ENCODE measurements at regions not wholly inside any gene's neighbourhood (a gene's known extent, or its start where the extent isn't known, plus 50 kb on each side); places are given as distances from the start of the nearest gene placed in this dataset.
"Not testable (repeated sequence)": the region's sequence is repeated elsewhere in the genome, so short reads cannot be mapped to it uniquely, and the experiment has no call there.

DNA sequence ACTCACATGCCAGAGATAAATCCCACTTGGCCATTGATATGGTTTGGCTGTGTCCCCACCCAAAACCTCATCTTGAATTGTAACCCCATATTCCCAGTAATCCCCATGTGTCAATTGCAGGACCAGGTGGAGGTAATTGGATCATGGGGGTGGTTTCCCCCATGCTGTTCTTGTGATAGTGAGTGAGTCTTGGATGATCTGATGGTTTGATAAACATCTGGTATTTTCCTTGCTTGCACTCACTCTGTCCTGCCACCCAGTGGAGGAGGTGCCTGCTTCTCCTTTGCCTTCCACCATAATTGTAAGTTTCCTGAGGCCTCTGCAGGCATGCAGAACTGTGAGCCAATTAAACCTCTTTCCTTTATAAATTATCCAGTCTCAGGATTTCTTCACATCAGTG, 50.4 kb upstream of the B3GAT2 start:
- not testable (repeated sequence) for DNase-seq (ENCODE audit: low read depth in 3 of 3, low spot score in 2 of 3)

DNA sequence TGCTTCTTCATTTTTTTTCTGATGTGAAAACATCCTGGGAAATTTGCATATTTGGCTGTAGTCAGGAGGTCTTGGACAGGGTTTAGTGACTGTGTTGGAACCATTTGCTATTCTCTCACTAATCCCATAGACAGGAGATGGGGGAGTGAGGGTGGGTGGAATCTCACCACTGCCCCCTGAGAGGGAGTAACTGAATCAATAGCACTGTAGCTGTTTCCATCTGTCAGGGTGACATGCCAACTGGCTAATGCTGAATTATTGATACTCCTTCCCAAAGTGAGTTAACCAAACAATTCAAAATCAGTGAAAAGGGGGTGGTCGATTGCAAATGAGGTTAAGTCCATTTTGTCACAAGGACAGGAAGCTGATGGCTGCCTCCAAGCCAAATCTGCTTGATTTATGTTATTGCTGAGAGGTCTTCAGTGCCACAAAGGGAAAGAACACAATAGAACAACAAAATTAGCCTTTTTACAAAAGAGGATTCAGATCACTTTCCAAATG, 55.1 kb upstream of the B3GAT2 start:
- no peak for DNase-seq (ENCODE audit: low read depth in 3 of 3, low spot score in 2 of 3)

DNA sequence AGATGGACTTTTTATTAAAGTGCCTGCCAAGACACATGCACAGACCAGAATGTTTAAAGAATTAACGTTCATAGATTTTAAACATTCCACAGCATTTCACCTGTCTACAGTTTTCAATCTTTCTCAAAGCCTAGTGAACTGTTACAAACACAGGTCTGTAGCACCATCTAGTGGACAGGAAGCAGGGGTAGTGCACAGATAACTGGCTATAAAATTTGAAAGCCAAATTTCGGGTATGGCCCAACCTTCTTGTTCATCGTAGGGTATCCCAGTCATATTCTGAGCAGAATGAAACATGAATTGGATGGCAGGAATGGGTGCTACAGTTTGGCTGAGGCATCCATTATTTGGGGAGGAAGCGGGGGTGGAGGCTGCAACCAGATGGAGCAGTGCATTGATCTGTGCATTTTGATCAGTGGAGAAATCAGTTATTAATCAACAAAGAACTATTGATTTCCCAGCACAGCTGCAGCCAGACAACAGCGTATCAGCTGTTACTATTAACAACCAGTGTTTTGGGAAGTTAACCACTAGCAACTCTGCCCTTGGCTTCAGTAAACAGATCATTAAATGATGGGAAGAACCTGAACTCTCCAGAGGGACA, 56.1 kb upstream of the B3GAT2 start:
- DNase-seq (ENCODE audit: low read depth in 3 of 3, low spot score in 2 of 3) = peak; percentile 43 to 47 (median 44)

DNA sequence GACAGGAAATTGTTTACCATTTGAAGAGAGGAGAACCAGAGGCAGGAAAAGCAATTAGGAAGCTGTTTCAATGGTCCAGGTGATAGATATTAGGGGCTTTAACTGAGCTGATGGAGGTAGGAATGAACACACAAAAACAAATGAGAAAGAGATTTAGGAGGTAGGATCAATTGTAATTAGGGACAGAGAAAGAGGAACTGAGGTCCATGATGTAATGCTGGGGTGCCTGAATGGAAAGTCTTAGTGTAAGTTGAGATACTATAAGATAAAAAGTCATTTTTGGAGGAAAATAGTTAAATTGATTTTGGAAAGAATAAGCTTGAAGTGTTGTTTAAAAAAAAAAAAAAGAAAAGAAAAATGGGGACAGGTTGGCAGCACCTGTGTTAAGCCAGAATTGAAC, 58.5 kb upstream of the B3GAT2 start:
- DNase-seq (ENCODE audit: low read depth in 3 of 3, low spot score in 2 of 3) = no peak

DNA sequence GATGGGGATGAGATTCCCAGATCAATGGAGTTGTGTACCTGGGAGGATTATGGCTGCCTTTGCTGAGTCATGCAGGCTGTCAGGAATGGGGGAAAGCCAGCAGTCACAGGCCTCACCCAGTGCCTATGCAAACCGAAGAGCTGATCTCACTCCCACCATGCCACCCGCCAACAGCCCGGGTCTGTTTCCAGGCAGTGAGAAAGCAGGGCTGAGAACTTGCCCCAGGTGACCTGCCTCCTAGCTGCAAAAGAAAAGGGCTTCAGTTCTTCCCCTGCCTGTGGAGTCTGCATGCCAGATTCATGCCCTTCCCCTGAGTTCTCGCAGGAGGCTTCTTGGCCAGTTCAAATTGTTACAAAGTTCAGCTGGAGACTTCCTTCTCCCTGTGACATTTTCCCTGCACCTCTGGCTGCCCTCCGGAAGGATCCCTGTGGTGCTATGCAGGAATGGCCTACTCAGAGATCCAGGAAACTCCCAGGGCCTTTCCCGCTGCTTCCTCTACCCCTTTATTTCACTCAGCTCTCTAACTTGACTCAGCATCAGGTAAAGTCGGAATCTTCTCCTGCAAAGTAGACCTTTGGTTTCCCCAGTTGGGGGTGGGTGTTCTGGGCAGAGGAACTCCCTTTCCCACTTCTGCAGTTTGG, 71.5 kb upstream of the B3GAT2 start:
- DNase-seq (ENCODE audit: low read depth in 3 of 3, low spot score in 2 of 3) = no peak

DNA sequence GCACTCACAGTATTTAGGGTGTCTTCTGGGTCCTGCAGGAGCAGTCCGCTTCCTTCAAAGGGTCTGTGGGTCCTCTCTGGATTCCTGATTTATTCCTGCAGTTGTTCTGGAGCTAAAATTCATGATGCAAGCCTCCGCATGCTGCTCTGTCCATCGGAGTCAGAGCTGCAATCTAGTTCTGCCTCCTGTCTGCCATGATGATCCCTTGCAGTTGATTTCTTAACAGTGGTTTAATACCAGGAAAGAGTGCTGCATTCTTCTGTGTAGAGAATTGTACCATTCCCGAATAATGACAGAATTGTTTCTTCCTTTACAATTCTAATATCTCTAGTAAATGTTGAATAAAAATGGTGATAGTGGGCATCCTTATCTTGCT, 72.0 kb upstream of the B3GAT2 start:
- no peak for DNase-seq (ENCODE audit: low read depth in 3 of 3, low spot score in 2 of 3)

DNA sequence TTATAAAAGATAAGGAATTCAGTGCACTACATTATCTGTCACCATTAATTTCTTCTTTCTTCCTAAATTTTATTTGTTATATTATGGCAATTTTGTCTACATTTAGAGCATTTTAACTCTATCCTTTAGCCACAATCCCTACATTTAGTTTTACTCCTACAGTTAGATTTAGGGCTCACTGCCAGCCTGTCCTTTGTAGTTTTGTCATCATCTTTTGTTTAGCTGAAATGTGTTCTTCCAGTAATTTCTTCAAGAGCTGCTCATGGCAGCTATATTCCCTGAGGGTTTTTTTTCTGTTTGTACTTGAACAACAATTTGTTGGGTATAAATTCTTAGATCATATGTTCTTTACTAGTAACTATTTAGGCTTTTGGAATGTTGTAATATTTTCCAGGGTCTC, 72.7 kb upstream of the B3GAT2 start:
- DNase-seq (ENCODE audit: low read depth in 3 of 3, low spot score in 2 of 3) = no peak

DNA sequence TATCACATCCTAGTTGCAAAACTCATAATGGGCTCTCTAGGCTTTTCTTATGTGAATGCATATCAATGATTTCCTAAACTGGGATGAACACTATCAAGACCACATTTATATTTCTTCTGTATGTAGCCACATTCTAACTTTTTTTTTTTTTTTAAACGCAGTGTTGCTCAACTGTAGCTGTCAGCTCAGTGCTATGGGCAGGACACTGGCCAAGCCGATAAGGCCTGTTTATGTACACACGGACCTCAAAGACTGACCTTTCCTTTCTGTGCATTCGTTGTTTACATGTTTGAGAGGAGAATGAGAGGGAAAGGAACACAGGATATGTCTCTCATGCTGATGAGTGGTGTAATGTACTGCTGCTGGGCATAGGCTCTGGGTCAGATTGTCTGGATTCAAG, 75.1 kb upstream of the B3GAT2 start:
- no peak for DNase-seq (ENCODE audit: low read depth in 3 of 3, low spot score in 2 of 3)

DNA sequence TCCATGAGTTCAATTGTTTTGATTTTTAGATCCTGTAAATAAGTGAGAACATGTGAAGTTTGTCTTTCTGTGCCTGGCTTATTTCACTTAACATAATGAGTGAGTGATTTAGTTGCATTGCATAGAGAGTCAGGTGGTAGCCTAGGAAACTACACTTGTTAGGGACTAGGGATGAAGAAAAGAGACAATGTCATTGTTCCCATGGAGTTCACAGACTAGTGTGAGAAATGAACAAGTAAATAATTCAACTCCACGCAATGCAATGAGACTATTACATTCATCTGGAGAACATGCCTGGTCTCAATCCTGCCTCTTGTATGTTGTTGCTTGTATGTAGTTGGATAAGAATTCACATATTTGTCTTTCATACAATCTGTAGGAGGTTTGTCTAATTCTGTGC, 76.3 kb upstream of the B3GAT2 start:
- DNase-seq (ENCODE audit: low read depth in 3 of 3, low spot score in 2 of 3) = no peak

DNA sequence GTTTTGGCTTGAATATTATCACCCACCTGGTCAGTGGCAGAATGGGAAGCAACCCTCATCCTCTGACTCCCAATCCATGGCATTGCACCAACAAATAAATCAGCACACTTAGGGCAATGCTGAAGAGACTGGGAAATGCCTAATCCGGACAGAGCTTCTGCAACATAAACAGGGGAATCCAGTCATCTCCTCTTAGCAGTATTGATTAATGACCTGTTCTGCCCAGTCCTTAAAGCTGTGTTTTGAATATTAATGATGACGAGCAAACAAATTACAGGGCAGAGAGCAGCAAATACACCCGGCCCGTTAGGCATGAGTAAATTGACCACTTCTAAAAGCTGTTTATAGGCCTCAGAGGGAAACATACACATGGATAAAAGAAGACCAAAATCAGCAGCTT, 77.0 kb upstream of the B3GAT2 start:
- DNase-seq (ENCODE audit: low read depth in 3 of 3, low spot score in 2 of 3) = no peak

DNA sequence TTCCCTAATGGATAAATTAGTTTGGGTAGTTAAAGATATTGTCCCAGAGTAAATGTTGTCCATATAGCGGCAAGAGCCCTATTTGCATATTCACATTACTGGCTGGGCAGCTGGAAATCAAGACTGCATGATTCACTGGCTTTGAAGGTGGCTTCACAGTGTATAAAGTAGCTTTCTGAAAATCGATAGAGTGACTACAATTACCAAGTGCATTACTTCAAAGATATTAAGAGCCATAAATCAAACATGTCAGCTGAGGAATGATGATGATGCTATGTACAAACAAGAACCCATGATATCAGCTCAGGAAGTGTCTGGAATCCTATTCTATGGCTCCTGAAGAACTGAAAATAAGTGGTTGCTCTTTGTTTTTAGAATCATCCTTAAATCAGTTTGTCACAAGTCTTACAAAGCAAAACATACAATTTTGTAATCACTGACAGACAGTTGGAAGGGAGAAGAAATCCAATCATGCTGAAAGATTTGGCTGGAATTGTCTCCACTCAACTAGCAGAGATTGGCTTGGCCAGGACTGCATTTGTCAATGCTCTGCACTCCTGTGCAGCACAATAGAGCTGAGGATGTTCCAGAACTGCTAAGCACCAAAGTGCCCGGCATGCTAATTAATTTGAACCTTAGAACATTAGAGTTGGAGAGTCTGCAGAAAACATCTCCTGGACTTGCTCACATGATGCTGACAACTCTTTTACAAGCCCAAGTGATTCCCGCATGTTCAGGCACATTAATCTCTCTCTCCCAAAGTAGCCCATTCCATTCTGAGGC, 77.9 kb upstream of the B3GAT2 start:
- no peak for DNase-seq (ENCODE audit: low read depth in 3 of 3, low spot score in 2 of 3)

DNA sequence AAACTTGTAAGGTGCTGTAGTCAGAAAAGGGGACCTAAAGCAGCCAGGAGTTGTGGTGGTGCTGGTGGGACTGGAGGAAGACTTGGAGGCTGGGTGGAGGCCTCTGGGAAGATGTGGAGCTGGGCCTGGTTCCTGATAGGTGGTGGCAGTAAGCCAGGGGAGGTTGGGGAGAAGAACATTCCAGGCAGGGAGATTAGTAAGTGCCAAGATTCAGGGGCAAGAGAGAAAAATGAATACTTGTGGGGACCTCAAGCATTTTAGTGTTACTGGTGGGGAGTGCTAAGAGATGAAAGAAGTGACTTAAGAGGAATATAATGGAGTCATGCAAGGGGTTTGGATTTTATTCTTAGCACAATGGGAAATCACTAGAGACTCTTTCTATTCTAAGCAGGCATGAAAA, 79.0 kb upstream of the B3GAT2 start:
- DNase-seq (ENCODE audit: low read depth in 3 of 3, low spot score in 2 of 3) = no peak

DNA sequence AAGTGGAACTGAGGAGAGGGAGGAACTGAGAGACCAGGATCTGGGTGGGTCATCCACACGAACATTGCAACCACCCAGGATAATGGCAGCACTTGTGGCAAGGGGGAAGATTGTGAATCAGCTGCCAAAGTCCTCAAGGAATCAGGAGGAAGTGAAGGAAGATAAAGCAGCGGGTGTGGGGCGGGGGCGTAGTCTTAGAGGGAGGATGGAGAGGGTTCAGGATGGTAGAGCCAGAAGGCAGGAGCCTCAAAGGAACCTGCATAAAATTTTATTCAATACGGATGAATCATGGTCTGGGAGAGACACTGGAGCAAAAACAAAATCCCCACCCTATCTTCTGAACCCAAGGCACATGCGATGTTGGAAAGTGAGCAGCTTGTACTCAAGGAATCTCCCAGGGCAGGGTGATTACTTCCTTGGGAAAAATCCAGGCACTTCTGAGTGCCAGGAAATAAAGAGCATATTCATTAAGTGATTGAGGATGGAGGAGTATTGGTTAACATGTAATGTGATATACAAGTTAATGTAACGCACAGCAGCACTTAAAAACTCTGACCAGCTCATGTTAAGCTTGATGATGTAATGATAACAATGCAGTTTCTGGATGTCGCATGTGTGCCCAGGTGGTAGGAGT, 82.0 kb upstream of the B3GAT2 start:
- DNase-seq (ENCODE audit: low read depth in 3 of 3, low spot score in 2 of 3) = peak in 1 of 3 donors; percentile 2

DNA sequence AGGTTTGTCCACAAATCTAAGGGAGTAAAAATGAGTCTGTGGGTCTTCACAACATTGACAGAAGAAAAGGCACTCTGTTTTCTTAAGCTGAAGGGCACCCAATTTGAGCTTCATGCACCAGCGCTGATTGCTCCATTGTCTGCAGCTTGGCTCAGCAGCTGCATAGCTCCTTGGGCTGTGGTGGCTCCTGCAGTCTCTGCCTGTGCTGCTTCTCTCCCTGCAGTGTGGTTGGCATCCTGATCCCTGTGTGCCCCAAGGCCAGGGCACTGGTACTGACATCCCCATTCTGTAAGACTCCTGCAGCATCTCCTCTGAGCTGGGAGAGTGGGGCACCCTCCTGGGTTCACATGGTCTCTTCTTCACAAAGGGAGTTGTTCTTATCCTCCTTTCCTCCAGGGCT, 83.2 kb upstream of the B3GAT2 start:
- DNase-seq (ENCODE audit: low read depth in 3 of 3, low spot score in 2 of 3) = no peak

DNA sequence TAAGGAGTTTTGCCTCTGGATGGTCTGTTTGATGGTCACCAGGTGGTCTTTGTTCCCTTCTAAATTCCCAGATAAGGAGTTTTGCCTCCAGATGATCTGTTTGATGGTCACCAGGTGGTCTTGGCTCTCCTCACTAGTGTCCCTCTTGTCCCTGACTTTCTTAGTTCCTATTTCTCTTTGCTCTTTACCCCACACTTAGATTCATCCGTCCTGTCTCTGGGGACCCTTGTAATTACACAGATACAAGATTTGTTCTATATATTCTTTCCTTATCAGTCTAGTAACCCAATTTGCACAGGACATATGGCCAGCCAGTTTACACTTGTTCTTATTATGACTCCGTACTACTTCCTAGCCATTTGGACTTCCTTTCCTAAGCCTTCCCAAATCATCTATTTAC, 84.0 kb upstream of the B3GAT2 start:
- DNase-seq (ENCODE audit: low read depth in 3 of 3, low spot score in 2 of 3) = no peak

DNA sequence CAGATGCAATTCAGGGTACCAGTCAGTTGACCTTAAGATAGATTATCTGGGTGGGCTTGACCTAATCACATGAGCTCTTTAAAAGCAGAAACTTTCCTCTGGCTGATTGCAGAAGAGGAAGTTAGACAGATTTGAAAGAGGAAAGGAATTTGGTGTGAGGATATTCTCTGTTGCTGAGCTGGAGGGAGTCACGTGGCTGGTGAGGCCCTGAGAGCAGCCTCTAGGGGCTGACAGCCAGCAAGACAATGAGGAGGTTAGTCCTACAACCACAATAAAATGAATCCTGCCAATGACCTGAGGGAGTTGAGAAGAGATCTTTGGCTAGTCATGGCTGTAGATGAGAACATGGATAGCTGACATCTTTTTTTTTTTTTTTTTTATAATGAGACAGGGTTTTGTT, 87.0 kb upstream of the B3GAT2 start:
- DNase-seq (ENCODE audit: low read depth in 3 of 3, low spot score in 2 of 3) = no peak

DNA sequence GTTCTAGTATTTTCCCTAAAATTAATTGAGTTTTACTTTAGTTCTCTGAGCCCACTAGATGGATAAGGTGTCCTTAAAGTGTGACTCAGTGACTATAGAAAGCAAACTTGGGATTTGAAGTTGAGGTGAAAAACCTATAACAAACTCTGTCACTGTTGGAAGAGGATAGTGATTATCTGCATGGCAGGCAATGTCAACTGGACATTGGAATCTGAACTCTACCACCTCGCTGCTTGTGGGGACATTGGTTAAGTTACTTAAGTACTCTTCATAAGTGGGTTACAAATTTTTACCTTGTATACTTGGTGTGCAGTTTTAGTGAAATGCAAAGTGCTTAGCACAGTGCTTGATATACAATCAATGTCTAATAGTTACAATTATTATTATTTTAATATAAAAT, 87.9 kb upstream of the B3GAT2 start:
- DNase-seq (ENCODE audit: low read depth in 3 of 3, low spot score in 2 of 3) = no peak

DNA sequence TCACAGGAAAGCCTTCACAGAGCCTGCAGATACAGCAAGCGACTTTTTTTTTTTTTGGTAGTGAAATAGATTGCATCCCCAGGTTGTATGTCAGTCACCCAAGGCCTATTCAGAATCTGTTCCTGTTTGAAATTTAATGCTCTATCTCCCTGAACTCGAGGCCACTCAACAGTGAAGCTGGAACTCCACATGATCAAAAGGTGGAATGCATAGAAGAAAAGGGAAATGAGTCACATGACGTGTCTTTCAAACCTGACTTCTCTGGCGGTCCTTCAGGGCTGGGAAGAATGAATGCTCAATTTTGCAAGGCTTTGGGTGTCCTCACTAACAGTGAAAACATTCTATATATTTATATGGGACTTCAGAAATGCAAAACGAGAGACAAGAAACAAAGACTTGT, 88.4 kb upstream of the B3GAT2 start:
- DNase-seq (ENCODE audit: low read depth in 3 of 3, low spot score in 2 of 3) = peak in 1 of 3 donors; percentile 12

DNA sequence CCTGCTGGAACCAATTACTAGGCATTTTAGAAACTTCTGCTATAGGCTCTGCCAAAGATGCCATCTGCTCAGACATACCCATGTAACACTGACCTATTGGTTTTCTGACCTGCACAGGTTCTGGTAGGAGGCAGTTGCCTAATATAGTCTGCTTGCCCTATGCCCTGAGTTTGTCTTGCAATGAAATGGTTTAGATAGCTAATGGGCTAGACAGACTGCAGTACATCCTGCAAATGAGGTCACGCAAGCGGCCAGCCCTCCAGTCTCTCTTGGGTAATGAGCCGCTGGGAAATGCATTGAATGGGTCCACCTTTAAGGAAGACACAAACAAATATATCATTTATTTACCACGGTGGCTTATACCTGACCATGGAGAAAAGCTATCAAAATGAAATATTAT, 90.6 kb upstream of the B3GAT2 start:
- no peak for DNase-seq (ENCODE audit: low read depth in 3 of 3, low spot score in 2 of 3)

DNA sequence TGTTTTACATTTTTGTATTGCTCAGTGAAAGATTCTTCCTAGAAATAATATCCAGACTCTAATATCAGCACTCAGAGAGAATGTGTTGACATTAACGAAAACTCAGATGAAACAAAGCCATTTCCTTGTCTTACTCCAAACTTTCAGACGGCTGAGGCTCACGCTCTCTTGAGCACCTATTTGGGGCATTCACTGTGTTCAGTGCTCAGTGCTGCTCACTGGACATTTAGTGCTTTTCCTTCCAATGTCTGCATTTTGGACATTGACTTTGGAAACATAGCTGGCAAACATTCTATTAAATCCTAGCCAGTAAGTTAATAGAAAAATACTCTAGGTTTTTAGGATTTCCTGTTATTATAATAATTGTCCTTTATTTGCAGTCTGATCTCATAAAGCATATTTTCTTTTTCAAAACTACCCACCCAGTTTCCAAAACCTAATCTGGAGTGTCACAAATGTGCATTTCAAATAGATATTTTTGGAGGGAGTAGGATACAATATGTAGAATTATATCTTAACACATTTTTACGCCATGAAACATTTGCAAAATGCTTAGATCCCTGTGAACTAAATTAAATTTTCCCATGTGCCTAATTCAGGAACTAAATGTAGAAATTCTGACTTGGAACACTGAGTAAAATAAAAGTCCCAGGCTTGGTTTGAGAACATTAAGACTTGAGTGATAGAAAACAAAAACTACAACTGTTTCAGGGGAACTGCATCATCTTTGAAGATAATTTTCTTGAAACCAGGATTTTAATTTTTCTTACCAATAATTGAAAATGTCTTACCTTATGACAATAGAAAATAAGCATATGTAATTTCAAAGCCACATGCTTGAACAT, 91.7 kb upstream of the B3GAT2 start:
- no peak for DNase-seq (ENCODE audit: low read depth in 3 of 3, low spot score in 2 of 3)
